KMS-11 (cell line): ENCODE measurements at regions not wholly inside any gene's neighbourhood (a gene's known extent, or its start where the extent isn't known, plus 50 kb on each side); places are given as distances from the start of the nearest gene placed in this dataset.

ENCODE experiments used
- H2AFZ ChIP-seq: fragments of 200-600 bp; sonication (generic); 2 replicates; pipeline ENCODE4 v1.6.1; 2016; ENCODE audit warnings: antibody characterized with exemption, mixed run types, low read depth
- H3K27ac ChIP-seq: fragments of 200-600 bp; sonication (generic); 2 replicates; pipeline ENCODE4 v1.6.1; 2016; ENCODE audit warnings: mild to moderate bottlenecking, mixed run types
- H3K27me3 ChIP-seq: fragments of 200-600 bp; sonication (generic); 2 replicates; pipeline ENCODE4 v1.6.1; 2017; ENCODE audit warnings: mild to moderate bottlenecking, low read depth, mixed run types, moderate library complexity; ENCODE audit not compliant: insufficient read depth
- H3K36me3 ChIP-seq: fragments of 200-600 bp; sonication (generic); 2 replicates; pipeline ENCODE4 v1.6.1; 2017; ENCODE audit warnings: mild to moderate bottlenecking, mixed run types; ENCODE audit not compliant: insufficient read depth
- H3K4me1 ChIP-seq: fragments of 200-600 bp; sonication (generic); 2 replicates; pipeline ENCODE4 v1.6.1; 2016; ENCODE audit warnings: mild to moderate bottlenecking, low read depth, mixed run types; ENCODE audit not compliant: poor library complexity, severe bottlenecking
- H3K4me2 ChIP-seq: fragments of 200-600 bp; sonication (generic); 2 replicates; pipeline ENCODE4 v1.7.0; 2016; ENCODE audit warnings: mild to moderate bottlenecking, mixed run types
- H3K4me3 ChIP-seq: fragments of 200-600 bp; sonication (generic); IDR thresholded peaks from 2 replicates; pipeline ENCODE4 v1.6.1; 2017; ENCODE audit warnings: low read depth, low read length, mixed read lengths; ENCODE audit not compliant: insufficient read depth
- H3K79me2 ChIP-seq: fragments of 200-600 bp; sonication (generic); 2 replicates; pipeline ENCODE4 v1.6.1; 2016; ENCODE audit warnings: low read depth, mixed run types; ENCODE audit not compliant: insufficient read depth
- H3K9ac ChIP-seq: fragments of 200-600 bp; sonication (generic); 2 replicates; pipeline ENCODE4 v1.6.1; 2016; ENCODE audit warnings: mild to moderate bottlenecking, mixed run types
- H4K20me1 ChIP-seq: fragments of 200-600 bp; sonication (generic); 2 replicates; pipeline ENCODE4 v1.6.1; 2016; ENCODE audit warnings: mild to moderate bottlenecking, mixed run types; ENCODE audit not compliant: insufficient read depth
- TF ChIP-seq, protein P1 (sequence below): fragments of 200-600 bp; sonication (generic); conservative IDR thresholded peaks from 2 replicates; pipeline ENCODE4 v1.6.1; 2017; ENCODE audit warnings: low read depth, mild to moderate bottlenecking, antibody characterized with exemption, low read length, moderate library complexity, mixed read lengths

DNA sequence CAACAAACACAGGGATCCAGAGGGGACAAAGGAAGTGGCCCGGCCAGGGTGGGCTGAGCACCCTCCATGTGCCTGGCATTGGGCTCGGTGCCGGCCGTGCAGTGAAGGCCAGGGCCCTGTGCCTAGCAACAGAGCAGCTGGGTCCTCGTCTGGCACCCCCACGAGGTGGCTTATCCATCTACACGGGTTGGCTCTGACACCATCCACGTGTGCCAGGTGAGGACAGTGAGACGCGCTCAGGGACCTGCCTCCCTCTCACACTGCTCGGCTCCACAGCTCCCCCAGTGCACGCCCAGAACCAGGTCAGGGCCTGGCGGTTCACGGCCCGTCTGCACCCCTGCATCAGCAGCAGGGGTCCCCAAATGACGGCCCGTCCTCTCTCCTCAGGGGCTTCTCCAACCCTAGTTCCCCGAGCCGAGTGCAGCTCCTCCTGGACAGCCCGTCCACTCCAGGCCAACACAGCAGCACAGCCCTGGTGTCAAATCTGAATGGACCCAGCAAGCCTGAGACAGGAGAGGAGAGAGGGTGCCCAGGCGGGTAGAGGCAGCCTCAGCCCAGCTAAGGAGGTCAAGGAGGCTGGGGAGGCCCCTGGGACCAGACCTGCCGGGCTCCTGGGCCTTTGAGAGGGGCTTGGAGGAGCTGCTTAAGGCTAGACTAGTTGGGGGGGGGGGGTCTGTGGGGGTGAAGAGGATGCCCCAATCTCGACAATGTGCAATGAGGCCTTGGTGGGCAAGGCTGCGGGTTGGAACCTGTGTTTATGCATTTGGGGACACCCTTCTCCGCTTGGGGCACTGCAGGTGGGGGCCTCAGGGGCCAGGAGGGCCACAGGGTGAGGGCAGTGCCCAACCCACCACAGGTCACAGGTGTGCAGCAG lies 113.6 kb downstream of the FAM53A start:
- TF ChIP-seq, protein P1, sequence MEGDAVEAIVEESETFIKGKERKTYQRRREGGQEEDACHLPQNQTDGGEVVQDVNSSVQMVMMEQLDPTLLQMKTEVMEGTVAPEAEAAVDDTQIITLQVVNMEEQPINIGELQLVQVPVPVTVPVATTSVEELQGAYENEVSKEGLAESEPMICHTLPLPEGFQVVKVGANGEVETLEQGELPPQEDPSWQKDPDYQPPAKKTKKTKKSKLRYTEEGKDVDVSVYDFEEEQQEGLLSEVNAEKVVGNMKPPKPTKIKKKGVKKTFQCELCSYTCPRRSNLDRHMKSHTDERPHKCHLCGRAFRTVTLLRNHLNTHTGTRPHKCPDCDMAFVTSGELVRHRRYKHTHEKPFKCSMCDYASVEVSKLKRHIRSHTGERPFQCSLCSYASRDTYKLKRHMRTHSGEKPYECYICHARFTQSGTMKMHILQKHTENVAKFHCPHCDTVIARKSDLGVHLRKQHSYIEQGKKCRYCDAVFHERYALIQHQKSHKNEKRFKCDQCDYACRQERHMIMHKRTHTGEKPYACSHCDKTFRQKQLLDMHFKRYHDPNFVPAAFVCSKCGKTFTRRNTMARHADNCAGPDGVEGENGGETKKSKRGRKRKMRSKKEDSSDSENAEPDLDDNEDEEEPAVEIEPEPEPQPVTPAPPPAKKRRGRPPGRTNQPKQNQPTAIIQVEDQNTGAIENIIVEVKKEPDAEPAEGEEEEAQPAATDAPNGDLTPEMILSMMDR: no peak
- Histone ChIP-seq H4K20me1 (no peaks in the 10 kb centered on the region), H3K4me3 (no peak overlapping the region), H3K4me1 (no peaks in the 10 kb centered on the region), H3K4me2 (no peak overlapping the region), H3K36me3 (no peaks in the 10 kb centered on the region), H3K27me3 (peaks cover 4% of the 10 kb centered on the region; the same call in 1 of the 2 replicates), H3K27ac (no peak overlapping the region), H3K79me2 (no peaks in the 10 kb centered on the region), H3K9ac (no peak overlapping the region), H2AFZ (no peak overlapping the region)

DNA sequence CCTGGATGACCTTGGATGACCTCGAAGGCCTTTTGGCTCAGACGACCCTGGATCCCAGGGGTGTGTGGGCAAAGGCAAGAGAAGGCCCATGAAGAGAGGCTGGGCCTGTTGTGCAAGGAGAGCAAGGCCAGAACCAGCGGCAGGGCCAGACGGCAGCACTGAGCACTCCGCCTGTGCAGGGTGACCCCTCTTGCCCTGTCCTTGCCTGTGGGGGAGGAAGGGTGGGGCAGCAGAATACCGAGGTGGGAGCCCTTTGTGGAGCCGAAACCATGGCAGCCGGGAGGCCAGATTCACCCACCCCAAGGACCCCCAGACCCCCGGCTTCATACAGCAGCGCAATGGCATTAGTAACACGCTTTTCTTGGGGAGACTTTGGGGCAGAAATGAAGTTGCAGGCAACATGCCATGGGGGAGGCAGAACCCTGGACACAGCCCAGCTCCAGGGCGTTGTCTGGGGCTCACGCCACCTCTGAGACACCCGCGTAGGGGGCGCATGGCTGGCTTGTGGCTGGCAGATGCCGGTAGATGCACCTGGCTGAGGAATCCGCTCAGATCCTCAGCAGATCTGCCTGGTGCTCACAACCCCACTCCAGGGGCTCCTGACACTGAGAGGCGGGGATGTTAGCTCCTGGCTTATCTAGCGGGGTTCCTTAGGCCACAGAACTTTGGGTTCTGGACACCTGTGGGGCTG lies 114.5 kb downstream of the FAM53A start:
- H3K27ac ChIP-seq: no peak overlapping the region
- H3K4me3 ChIP-seq: no peak overlapping the region
- no peak overlapping the region for H3K9ac ChIP-seq
- H4K20me1 ChIP-seq: no peaks in the 10 kb centered on the region
- no peak overlapping the region for H2AFZ ChIP-seq
- H3K4me2 ChIP-seq: no peak overlapping the region
- TF ChIP-seq, protein P1: no peak
- no peaks in the 10 kb centered on the region for H3K36me3 ChIP-seq
- H3K79me2 ChIP-seq: no peaks in the 10 kb centered on the region
- H3K4me1 ChIP-seq: no peaks in the 10 kb centered on the region
- peaks cover 7% of the 10 kb centered on the region; the same call in 1 of the 2 replicates for H3K27me3 ChIP-seq

DNA sequence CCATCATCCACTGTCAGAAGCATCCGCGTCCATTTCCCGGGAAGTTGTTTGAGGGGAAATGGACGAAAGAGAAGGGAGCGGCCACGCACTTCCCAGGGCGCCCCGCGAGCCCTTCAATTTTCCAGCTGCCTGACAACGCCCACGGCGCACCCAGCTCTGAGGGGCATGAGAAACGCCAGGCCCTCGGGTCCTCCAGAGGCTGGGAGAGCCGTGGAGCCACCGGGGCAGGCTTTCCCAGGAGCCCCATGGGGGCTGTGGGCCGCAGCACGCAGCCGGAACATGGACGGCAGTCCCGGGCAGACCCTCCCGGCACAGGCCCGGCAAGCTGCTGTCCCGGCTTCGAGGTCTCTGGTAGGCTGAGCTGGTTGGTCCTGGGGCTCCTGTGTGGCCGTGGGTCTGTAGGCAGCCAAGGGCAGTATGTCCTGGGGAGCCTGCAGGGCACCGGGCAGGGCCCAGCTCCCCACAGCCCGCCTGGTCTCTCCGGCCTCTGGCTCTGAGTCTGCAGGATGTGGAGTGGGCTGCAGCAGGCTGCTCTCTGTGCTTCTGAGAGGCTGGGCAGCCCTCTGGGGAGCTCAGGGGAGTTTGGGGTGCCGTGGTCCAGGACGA lies 115.2 kb downstream of the FAM53A start:
- Histone ChIP-seq H3K79me2 (no peaks in the 10 kb centered on the region), H4K20me1 (no peaks in the 10 kb centered on the region), H3K4me2 (no peak overlapping the region), H3K36me3 (no peaks in the 10 kb centered on the region), H3K4me3 (no peak overlapping the region), H3K4me1 (no peaks in the 10 kb centered on the region), H3K9ac (no peak overlapping the region), H3K27ac (no peak overlapping the region), H2AFZ (no peak overlapping the region), H3K27me3 (peaks cover 7% of the 10 kb centered on the region; the same call in 1 of the 2 replicates)
- TF ChIP-seq, protein P1: no peak

DNA sequence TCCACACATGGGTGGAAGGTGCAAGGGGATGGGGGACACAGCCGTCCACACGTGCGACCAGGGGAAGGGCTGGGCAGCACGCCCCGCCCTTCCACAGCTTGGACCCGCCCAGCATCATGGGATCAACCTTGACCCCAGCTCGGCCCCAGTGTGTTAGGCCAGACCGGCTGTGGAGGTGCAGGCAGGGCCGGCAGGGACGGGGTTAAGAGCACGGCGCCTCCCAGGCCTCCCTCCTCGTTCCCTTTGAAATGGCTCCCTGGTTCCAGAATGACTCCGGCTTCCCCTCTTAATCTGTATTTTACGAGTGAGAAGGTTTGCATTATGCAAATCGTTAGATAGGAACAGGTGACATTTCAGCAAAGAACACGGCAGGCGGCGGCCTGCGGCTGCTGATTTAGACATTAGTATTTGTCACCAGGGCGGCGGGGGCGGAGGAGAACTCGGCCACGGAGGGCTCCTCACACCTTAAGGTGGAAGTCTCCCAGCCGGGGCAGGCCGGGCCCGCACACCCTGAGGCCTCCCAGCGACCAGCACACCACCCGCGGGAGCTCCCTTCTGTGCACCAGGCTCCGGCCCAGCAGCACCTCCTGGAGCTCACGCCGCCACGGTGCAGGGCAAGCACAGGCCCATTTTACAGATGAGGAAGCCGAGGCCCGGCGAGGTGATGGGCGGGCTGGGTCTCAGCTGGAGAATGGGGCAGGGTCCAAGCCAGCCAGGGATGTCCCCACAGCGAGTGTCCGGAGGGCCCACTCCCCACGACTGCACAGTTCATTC lies 116.1 kb downstream of the FAM53A start:
- no peak overlapping the region for H2AFZ ChIP-seq
- no peaks in the 10 kb centered on the region for H3K4me1 ChIP-seq
- no peak overlapping the region for H3K27ac ChIP-seq
- TF ChIP-seq, protein P1: no peak
- no peak overlapping the region for H3K4me3 ChIP-seq
- H3K4me2 ChIP-seq: no peak overlapping the region
- H3K36me3 ChIP-seq: no peaks in the 10 kb centered on the region
- H3K27me3 ChIP-seq: peaks cover 7% of the 10 kb centered on the region; the same call in 1 of the 2 replicates
- no peaks in the 10 kb centered on the region for H4K20me1 ChIP-seq
- H3K79me2 ChIP-seq: no peaks in the 10 kb centered on the region
- H3K9ac ChIP-seq: no peak overlapping the region
